ENCODE measurements at regions not wholly inside any gene's neighbourhood (a gene's known extent, or its start where the extent isn't known, plus 50 kb on each side); places are given as distances from the start of the nearest gene placed in this dataset.

DNA sequence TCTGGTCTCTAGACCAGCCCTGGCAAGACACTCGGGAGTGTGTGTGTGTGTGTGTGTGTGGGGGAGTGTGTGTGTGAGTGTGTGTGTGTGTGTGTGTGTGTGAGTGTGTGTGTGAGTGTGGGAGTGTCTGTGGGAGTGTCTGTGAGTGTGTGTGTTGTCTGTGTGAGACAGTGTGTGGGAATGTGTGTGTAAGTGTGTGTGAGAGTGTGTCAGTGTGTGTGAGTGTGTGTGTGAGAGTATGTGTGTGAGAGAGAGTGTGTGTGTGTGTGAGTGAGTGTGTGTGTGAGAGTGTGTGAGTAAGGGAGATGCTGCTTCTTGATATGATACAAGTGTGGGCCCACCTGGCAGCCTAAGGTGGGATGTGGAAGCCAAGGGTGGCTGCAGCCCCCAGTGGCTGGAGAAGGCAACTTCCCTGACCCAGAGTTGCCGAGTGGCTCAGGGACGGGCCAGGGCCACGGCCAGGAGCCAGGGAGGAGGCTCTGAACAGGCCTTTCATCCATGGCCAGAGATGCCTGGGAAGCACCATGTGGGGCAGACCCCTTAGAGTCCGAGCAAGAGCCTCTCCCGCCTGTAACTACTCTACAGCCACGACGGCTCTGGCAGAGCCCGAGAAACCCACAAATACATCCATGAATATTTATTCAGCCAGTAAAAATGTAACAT is 159.3 kb upstream of the MYCN start:
- H3K4me3 ChIP-seq = no peak overlapping the region
- no peak for DNase-seq (ENCODE audit: low spot score)
- no peak overlapping the region for H3K27ac ChIP-seq
- TF ChIP-seq, protein P1, sequence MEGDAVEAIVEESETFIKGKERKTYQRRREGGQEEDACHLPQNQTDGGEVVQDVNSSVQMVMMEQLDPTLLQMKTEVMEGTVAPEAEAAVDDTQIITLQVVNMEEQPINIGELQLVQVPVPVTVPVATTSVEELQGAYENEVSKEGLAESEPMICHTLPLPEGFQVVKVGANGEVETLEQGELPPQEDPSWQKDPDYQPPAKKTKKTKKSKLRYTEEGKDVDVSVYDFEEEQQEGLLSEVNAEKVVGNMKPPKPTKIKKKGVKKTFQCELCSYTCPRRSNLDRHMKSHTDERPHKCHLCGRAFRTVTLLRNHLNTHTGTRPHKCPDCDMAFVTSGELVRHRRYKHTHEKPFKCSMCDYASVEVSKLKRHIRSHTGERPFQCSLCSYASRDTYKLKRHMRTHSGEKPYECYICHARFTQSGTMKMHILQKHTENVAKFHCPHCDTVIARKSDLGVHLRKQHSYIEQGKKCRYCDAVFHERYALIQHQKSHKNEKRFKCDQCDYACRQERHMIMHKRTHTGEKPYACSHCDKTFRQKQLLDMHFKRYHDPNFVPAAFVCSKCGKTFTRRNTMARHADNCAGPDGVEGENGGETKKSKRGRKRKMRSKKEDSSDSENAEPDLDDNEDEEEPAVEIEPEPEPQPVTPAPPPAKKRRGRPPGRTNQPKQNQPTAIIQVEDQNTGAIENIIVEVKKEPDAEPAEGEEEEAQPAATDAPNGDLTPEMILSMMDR (IDR thresholded peaks at IDR 0.05) = no peak

DNA sequence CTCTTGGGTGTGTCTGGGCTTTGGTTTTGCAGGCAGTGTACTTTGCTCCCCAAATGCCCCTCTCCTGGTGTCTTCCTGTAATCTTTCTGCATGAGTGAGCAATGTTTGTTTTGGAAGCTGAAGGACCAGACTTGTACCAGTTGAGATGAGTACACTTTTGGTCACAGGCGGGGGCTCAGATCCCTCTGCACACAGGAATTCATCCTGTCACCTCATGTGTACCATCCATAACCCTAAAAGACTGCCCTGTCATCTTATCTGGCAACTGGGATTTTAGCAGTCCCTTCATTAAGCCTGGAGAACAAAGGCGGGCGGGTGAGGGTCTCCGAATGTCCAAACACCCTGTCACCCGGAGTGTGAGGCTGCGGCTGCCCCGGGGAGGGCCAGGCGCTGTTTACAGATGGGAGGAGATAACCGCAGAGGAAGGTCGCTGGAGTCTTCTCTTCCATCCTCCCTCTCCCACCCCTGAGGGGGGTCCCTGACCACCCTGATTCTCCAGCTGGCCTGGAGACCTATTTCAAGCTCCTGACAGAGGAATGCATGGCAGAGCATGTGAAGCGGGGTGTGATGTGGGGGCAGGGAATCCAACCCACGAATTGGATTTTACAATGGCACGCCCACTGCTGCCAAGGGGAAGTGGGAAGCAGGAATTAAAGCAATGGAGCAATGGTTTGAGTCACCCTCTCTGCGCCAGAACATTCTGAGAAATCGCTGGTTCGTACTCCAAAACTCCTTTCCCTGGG is 158.2 kb upstream of the MYCN start:
- TF ChIP-seq, protein P1 (IDR thresholded peaks at IDR 0.05) = no peak
- DNase-seq (ENCODE audit: low spot score) = no peak
- Histone ChIP-seq H3K27ac (no peak overlapping the region), H3K4me3 (no peak overlapping the region)

DNA sequence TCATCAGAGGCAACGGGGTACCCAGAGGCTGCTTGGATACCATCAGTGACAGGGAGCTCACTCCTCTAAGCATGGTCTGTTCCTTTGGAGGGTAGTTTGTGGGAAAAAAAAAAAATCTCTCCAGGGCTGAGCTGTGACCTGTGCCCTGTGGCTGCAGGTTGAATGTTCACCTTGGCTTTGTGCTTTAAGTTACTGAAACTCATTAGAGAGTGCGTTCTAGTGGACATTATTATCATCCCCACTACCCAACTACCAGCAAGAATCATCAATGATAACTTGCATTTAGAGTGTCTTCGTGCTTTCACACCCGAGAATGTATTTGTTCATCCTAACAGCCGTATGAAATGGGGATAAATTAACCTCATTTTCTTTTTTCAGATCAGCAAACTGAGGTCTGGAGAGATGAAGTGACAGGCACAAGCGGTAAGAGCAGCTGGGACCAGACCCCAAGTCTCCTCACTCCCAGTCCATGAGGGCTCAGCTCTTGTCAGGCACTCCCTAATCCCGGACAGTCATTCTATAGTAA is 157.5 kb upstream of the MYCN start:
- H3K27ac ChIP-seq = no peak overlapping the region
- no peak for DNase-seq (ENCODE audit: low spot score)
- no peak overlapping the region for H3K4me3 ChIP-seq
- TF ChIP-seq, protein P1 (IDR thresholded peaks at IDR 0.05) = no peak

DNA sequence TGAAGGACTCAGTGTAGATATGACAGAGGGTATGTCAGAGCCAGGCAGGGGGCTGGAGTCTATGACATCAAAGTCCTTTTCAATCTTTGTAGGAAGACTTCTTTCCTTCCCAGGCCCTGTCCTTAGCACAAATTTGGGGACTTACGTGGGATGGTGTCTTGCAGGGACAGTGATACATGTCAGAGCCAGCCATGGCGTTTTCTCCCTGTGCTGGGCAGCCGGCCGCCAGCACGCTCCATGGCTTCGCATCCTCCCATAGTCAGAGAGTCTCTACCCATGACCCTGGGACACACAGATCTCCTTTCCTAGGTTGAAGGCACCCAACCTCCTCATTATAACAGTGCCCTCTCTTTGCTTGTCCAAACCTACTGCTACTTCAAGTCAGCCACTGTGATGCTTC is 156.9 kb upstream of the MYCN start:
- Histone ChIP-seq H3K4me3 (no peak overlapping the region), H3K27ac (no peak overlapping the region)
- TF ChIP-seq, protein P1 (IDR thresholded peaks at IDR 0.05) = no peak
- no peak for DNase-seq (ENCODE audit: low spot score)

DNA sequence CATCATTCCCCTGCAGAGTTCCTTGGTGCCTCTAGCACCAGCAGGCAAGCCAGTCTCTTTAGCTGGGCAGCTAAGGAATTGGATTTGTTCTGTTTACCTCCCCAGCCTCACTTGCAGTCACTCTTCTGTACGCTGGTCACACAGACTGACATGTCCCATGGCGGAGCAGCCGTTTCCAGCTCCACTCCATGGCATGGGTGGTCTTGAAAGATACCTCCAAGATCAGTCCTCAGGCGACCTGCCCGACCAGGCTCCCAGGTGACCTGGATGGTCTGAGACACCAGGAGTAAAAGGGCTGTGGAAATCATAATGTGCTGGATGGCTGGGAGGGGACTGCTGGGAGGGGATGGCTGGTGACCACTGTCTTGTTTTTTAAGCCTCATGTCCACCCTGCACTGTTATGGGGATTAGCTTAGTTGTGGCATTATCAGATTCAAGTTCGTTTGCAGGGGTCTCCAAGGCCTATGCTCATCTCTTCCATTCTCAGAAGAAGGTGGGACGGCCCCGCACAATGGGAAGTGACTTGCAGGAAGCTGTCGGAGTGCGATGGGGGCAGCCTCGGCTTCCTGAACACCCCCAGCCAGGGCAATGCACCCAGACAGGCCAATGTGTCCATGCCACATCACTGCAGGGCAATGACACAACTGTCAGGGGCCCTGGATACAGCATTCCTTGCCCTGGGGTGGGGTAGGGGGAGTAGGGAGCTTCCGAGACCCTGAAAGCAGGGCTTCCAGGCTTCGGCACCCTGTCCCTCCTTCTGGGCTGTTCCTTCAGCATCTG is 156.1 kb upstream of the MYCN start:
- no peak for DNase-seq (ENCODE audit: low spot score)
- H3K4me3 ChIP-seq = no peak overlapping the region
- no peak overlapping the region for H3K27ac ChIP-seq
- TF ChIP-seq, protein P1 (IDR thresholded peaks at IDR 0.05) = no peak

DNA sequence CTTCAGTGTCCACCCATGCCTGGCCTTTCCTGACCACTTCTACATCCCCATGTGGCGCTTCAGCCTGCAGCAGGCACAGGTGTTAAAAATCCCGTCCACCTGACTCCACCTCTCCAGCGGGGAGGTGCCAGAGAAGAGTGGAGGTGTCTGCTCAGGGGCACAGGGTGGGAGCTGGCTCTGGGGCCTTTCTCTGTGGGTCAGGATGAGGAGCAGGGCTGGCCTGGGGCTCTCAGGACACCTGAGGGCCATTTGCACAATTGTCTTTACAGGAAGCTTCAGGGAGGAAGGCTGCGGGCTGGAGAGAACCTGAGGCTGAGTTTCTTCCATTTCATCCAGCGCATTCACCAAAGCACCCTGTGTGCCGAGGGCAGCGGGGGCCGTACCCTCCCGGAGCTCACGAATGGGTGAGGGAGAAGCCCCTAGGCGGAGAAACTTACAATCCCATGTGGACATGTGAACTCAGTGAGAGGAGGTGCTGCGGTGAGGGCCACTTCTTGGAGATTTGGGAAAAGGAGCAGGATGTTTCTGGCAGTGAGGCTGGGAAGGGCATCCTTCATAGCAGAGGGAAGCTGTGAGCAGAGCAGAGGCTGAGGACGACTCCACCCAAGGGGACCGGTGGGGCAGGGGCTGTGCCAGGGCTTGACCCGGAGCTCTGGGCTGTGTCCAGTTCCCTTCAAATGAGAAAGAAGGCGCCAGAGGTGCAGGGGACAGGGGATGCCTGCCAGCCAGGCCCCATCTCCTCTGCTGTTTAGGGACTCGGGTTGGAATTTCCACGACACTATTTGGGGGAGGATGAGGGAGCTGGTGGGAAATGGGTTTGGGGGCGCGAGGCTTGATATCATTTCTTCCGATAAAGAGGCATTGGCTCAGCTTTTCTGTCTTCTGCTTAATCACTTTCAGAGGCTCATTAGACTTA is 155.2 kb upstream of the MYCN start:
- no peak for DNase-seq (ENCODE audit: low spot score)
- Histone ChIP-seq H3K27ac (no peak overlapping the region), H3K4me3 (no peak overlapping the region)
- TF ChIP-seq, protein P1 (IDR thresholded peaks at IDR 0.05) = no peak
